Endothelial cell of umbilical vein (primary cell): ENCODE measurements at regions not wholly inside any gene's neighbourhood (a gene's known extent, or its start where the extent isn't known, plus 50 kb on each side); places are given as distances from the start of the nearest gene placed in this dataset.

Experiments used
- BruUV-seq: library from RNA; stranded (reverse); fragments of 400-500 nt; replicated peaks from 2 replicates; lab custom pipeline; 2021; lab: Mats Ljungman, UMichigan
- CTCF ChIA-PET: fragments of 300-600, 350-600 bp; sonication (Branson Sonifier 250); formaldehyde crosslinking; loops from one replicate; lab custom pipeline; 2021; ENCODE audit warnings: antibody characterized with exemption, inconsistent platforms; lab: Charles Lee
- POLR2A ChIA-PET: fragments of 300-600, 350-600 bp; sonication (Branson Sonifier 250); formaldehyde crosslinking; loops from one replicate; lab custom pipeline; 2021; ENCODE audit warnings: antibody characterized with exemption, inconsistent platforms; lab: Charles Lee
- DNase-seq: peaks from one replicate; pipeline ENCODE4 v3.0.0-alpha.2; 2011; ENCODE audit warnings: low read depth, low spot score
- FAIRE-seq: peaks from 2 replicates; lab custom pipeline; 2011; peaks lifted over from hg19 to GRCh38; lab: Jason Lieb, UNC
- H2AFZ ChIP-seq: 2 replicates; pipeline ENCODE4 v1.6.0; 2012; ENCODE audit warnings: low read depth, low read length, control low read depth, inconsistent platforms
- H3K27ac ChIP-seq: 2 replicates; pipeline ENCODE4 v1.5.1; 2011; ENCODE audit warnings: low read depth, mild to moderate bottlenecking, control low read depth, low read length, moderate library complexity; ENCODE audit not compliant: insufficient read depth
- H3K27me3 ChIP-seq, 2 experiments: 2 replicates each; pipeline versions ENCODE4 v1.6.0 to v1.6.1; 2011; ENCODE audit warnings: low read length in 2 of 2, mixed read lengths in 1 of 2; ENCODE audit not compliant: control insufficient read depth in 2 of 2, insufficient read depth in 2 of 2
- H3K36me3 ChIP-seq, 2 experiments: 2 replicates in 1 of 2; 3 replicates in 1 of 2; pipeline ENCODE4 v1.5.1; 2011; ENCODE audit warnings: low read length in 2 of 2, mild to moderate bottlenecking in 1 of 2, moderate library complexity in 1 of 2; ENCODE audit not compliant: control insufficient read depth in 2 of 2, insufficient read depth in 2 of 2; ENCODE audit errors: extremely low read depth in 1 of 2
- H3K4me1 ChIP-seq: 3 replicates; pipeline ENCODE4 v1.5.1; 2011; ENCODE audit warnings: mild to moderate bottlenecking, low read length; ENCODE audit not compliant: control insufficient read depth, insufficient read depth; ENCODE audit errors: extremely low read depth
- H3K4me2 ChIP-seq: 2 replicates; pipeline ENCODE4 v1.6.1; 2011; ENCODE audit warnings: low read length, control low read depth, mixed read lengths; ENCODE audit not compliant: insufficient read depth
- H3K4me3 ChIP-seq, 3 experiments: fragments of 200-600 bp in 1 of 3; sonication (generic), shearing (Covaris generic) in 1 of 3; replicated peaks in 1 of 3; 2 replicates each; pipeline ENCODE4 v1.5.1; 2011 to 2016; ENCODE audit warnings: control low read depth in 3 of 3, low read length in 3 of 3, mild to moderate bottlenecking in 2 of 3, inconsistent platforms in 1 of 3, low read depth in 1 of 3, moderate library complexity in 1 of 3; ENCODE audit not compliant: insufficient read depth in 1 of 3
- H3K79me2 ChIP-seq: 2 replicates; pipeline ENCODE4 v1.6.0; 2012; ENCODE audit warnings: low read length, inconsistent platforms; ENCODE audit not compliant: control insufficient read depth, insufficient read depth
- H3K9ac ChIP-seq: replicated peaks from 2 replicates; pipeline ENCODE3; 2011; ENCODE audit warnings: low read length, control low read depth; ENCODE audit not compliant: insufficient read depth; ENCODE audit errors: extremely low read depth
- H3K9me1 ChIP-seq: replicated peaks from 3 replicates; pipeline ENCODE4 v1.6.0; 2011; ENCODE audit warnings: mild to moderate bottlenecking, low read length; ENCODE audit not compliant: control insufficient read depth, insufficient read depth; ENCODE audit errors: extremely low read depth
- H3K9me3 ChIP-seq: replicated peaks from 2 replicates; pipeline ENCODE4 v1.5.1; 2012; ENCODE audit warnings: low read length, inconsistent platforms; ENCODE audit not compliant: control insufficient read depth, insufficient read depth
- H4K20me1 ChIP-seq: replicated peaks from 2 replicates; pipeline ENCODE3; 2011; ENCODE audit warnings: mild to moderate bottlenecking, low read length; ENCODE audit not compliant: control insufficient read depth, insufficient read depth; ENCODE audit errors: extremely low read depth
- EZH2 ChIP-seq: IDR thresholded peaks from 2 replicates; pipeline ENCODE4 v1.6.1; 2012; ENCODE audit warnings: borderline replicate concordance, low read depth, mild to moderate bottlenecking, moderate library complexity, low read length, inconsistent platforms; ENCODE audit not compliant: severe bottlenecking
- FOS ChIP-seq: IDR thresholded peaks from 2 replicates; pipeline ENCODE4 v1.6.1; 2011; ENCODE audit warnings: mild to moderate bottlenecking, low read length, moderate library complexity, borderline replicate concordance; ENCODE audit not compliant: insufficient read depth
- GATA2 ChIP-seq: IDR thresholded peaks from 2 replicates; pipeline ENCODE4 v1.7.0; 2011; ENCODE audit warnings: low read depth, mild to moderate bottlenecking, moderate library complexity, mixed read lengths, low read length; ENCODE audit not compliant: insufficient read length, insufficient read depth
- JUN ChIP-seq: IDR thresholded peaks from 2 replicates; pipeline ENCODE4 v1.6.1; 2011; ENCODE audit warnings: borderline replicate concordance, low read depth; ENCODE audit not compliant: insufficient read length, insufficient read depth
- MYC ChIP-seq: IDR thresholded peaks from one replicate; pipeline ENCODE4 v1.6.1; 2011; ENCODE audit warnings: mild to moderate bottlenecking, low read depth, low read length
- POLR2A ChIP-seq: IDR thresholded peaks from 2 replicates; pipeline ENCODE4 v1.6.1; 2012; ENCODE audit warnings: low read depth, mild to moderate bottlenecking, control low read depth, low read length
- POLR2AphosphoS5 ChIP-seq: IDR thresholded peaks from 2 replicates; pipeline ENCODE4 v1.6.1; 2012; ENCODE audit warnings: low read depth, mild to moderate bottlenecking, control low read depth, low read length, moderate library complexity; ENCODE audit not compliant: insufficient read depth
- dilution Hi-C: fragments of 300-500 bp; cut with MboI; formaldehyde crosslinking; loops from one replicate; pipeline ENCODE4 v1.15.0; 2019; ENCODE audit warnings: low sequenced_read_pairs; ENCODE audit not compliant: extremely low pct_ligation_motif_present
- intact Hi-C: fragments of 100-400 bp; cut with micrococcal nuclease; formaldehyde crosslinking; loops from one replicate; pipeline ENCODE4 v1.10.0; 2022
- TF ChIP-seq, protein P1 (sequence below), 2 donors: IDR thresholded peaks; 1 replicate in 1 of 2; 2 replicates in 1 of 2; pipeline ENCODE4 v1.5.1; 2011; ENCODE audit warnings: low read length in 2 of 2, mild to moderate bottlenecking in 2 of 2, moderate library complexity in 2 of 2, control low read depth in 1 of 2, inconsistent platforms in 1 of 2, low read depth in 1 of 2; ENCODE audit not compliant: insufficient read depth in 1 of 2; ENCODE audit errors: extremely low read depth in 1 of 2
- TF ChIP-seq, protein P2 (sequence below): IDR thresholded peaks from 2 replicates; pipeline ENCODE4 v1.6.1; 2011; ENCODE audit not compliant: insufficient read depth, insufficient read length

DNA sequence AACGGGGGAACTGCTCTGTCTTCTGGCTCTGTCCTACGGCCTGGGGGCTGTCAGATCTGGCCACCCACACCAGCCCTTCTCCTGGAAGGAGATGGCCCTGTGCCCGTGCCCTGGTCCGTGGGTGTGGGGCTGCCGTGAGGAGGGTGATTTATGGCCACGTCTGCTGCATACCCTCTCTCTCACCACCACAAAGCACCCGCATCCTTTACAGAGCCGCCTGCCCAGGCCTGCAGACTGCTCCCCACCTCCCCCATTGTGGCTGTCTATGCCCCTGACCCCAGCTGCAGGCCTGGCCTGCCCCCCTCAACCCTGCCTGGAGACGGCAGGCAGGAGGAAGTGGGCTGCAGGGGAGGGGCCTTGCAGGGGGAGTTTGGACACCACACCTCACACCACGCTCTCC is 72.7 kb upstream of the GATA5 start:
- intact Hi-C loops (no loop called here), dilution Hi-C loops (no loop called here)
- DNase-seq (no peak), FAIRE-seq (no peak)
- no peak overlapping the region for H3K27ac ChIP-seq
- no peaks in the 10 kb centered on the region for H3K79me2 ChIP-seq
- H3K4me2 ChIP-seq, result no peak overlapping the region
- POLR2A ChIA-PET, result no interaction called here
- H3K9ac ChIP-seq, result no peak overlapping the region
- no peak overlapping the region for H3K4me3 ChIP-seq
- no peak overlapping the region for H2AFZ ChIP-seq
- H3K9me1 ChIP-seq, result no peaks in the 10 kb centered on the region
- H3K9me3 ChIP-seq, result no peaks in the 10 kb centered on the region
- BruUV-seq, result no TSS peak
- H3K27me3 ChIP-seq, result peaks cover 16 to 30% of the 10 kb centered on the region in 2 experiments
- no peaks in the 10 kb centered on the region for H4K20me1 ChIP-seq
- no peaks in the 10 kb centered on the region for H3K4me1 ChIP-seq
- CTCF ChIA-PET, result interaction anchor here (1.8 kb wide), 1 partner anchor 69 kb away, joined by 11 read pairs; no protein-coding TSS in a partner anchor
- TF ChIP-seq, protein P1, sequence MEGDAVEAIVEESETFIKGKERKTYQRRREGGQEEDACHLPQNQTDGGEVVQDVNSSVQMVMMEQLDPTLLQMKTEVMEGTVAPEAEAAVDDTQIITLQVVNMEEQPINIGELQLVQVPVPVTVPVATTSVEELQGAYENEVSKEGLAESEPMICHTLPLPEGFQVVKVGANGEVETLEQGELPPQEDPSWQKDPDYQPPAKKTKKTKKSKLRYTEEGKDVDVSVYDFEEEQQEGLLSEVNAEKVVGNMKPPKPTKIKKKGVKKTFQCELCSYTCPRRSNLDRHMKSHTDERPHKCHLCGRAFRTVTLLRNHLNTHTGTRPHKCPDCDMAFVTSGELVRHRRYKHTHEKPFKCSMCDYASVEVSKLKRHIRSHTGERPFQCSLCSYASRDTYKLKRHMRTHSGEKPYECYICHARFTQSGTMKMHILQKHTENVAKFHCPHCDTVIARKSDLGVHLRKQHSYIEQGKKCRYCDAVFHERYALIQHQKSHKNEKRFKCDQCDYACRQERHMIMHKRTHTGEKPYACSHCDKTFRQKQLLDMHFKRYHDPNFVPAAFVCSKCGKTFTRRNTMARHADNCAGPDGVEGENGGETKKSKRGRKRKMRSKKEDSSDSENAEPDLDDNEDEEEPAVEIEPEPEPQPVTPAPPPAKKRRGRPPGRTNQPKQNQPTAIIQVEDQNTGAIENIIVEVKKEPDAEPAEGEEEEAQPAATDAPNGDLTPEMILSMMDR (IDR thresholded peaks at IDR 0.05; ENCODE audit: extremely low read depth in 1 of 2, insufficient read depth in 1 of 2, low read depth in 1 of 2, low read length in 2 of 2), result no peak
- TF ChIP-seq FOS, result no peak
- TF ChIP-seq EZH2, result no peak
- no peak for TF ChIP-seq MYC
- TF ChIP-seq POLR2AphosphoS5, result no peak
- no peak for TF ChIP-seq GATA2
- TF ChIP-seq JUN, result no peak
- TF ChIP-seq POLR2A, result no peak
- TF ChIP-seq, protein P2, sequence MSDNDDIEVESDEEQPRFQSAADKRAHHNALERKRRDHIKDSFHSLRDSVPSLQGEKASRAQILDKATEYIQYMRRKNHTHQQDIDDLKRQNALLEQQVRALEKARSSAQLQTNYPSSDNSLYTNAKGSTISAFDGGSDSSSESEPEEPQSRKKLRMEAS, result no peak
- H3K36me3 ChIP-seq, result no peaks in the 10 kb centered on the region
